ENCODE measurements at regions not wholly inside any gene's neighbourhood (a gene's known extent, or its start where the extent isn't known, plus 50 kb on each side); places are given as distances from the start of the nearest gene placed in this dataset.
"Not testable (repeated sequence)": the region's sequence is repeated elsewhere in the genome, so short reads cannot be mapped to it uniquely, and the experiment has no call there.

DNA sequence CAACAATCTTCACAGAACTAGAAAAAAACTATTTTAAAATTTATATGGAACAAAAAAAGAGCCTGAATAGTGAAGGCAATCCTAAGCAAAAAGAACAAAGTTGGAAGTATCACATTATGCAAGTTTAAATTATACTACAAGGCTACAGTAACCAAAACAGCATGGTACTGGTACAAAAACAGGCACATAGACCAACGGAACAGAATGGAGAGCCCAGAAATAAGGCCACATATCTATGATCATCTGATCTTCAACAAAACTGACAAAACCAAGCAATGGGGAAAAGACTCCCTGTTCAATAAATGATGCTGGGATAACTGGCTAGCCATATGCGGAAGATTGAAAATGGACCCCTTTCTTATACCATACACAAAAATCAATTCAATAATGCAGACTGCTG lies 74.4 kb upstream of the RTN4 start:
- H3K36me3 Mint-ChIP-seq; H3K4me3 ChIP-seq (replicated peaks in 1 of 3; ENCODE audit: low read depth in 2 of 3, low read length in 3 of 3); DNase-seq; H3K9me3 ChIP-seq (replicated peaks in 1 of 2; ENCODE audit: control insufficient read depth in 1 of 2, insufficient read depth in 1 of 2, low read length in 2 of 2); H3K4me2 ChIP-seq (replicated peaks; ENCODE audit: extremely low read depth, low read length, poor library complexity, severe bottlenecking); H3K79me2 ChIP-seq (ENCODE audit: insufficient read depth, low read length); H3K27ac Mint-ChIP-seq; H3K27me3 Mint-ChIP-seq (ENCODE audit: low read depth in 3 of 3); intact Hi-C loops (cut with micrococcal nuclease); H3K9me3 Mint-ChIP-seq; H3K27ac ChIP-seq (ENCODE audit: low read depth in 1 of 2, low read length in 2 of 2); H4K20me1 ChIP-seq (ENCODE audit: insufficient read depth, low read length); H3K36me3 ChIP-seq (replicated peaks in 1 of 2; ENCODE audit: control insufficient read depth in 1 of 2, insufficient read depth in 2 of 2, low read length in 2 of 2); H3K4me3 Mint-ChIP-seq; H3K27me3 ChIP-seq (ENCODE audit: control insufficient read depth in 2 of 2, insufficient read depth in 2 of 2, low read length in 2 of 2); H2AFZ ChIP-seq (ENCODE audit: insufficient read depth, low read depth, low read length, poor library complexity, severe bottlenecking); H3K9ac ChIP-seq (ENCODE audit: insufficient read depth, low read length, poor library complexity, severe bottlenecking): not testable (repeated sequence)
- WGBS (ENCODE audit: insufficient coverage) = no CpG with 5 or more reads among the region's 2 CpGs
- peaks cover 30 to 35% of the 10 kb centered on the region in 2 donors for H3K4me1 ChIP-seq (ENCODE audit: control insufficient read depth in 1 of 2, insufficient read depth in 2 of 2, low read length in 2 of 2)
- H3K4me1 Mint-ChIP-seq = peaks cover 33% of the 10 kb centered on the region

DNA sequence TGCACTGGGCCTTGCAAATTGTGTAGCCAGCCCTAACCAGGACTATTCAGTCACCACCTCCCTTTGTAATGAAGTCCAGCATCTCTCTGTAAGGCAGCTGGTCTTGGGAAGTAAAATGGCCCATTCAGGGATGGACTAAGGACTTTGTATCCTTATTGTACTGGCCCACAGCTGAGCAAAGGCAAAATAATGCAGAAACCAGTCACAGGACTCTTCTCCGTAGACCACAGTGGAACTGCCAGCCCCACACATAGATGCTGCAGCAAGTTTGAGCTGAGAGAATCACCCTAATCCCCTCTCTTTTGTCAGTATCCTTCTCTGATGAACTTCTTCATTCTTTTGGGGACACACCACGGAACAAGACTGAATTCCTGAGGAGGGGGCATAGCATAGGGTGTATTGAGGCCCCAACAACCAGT lies 73.6 kb upstream of the RTN4 start:
- Mint-ChIP-seq H3K27me3 (ENCODE audit: low read depth in 3 of 3) (peaks cover 0 to 3% (median 2%) of the 10 kb centered on the region in 3 donors), H3K27ac (peak overlapping the region in 1 of 7 donors; percentile 68), H3K36me3 (no peaks in the 10 kb centered on the region), H3K4me3 (no peak overlapping the region), H3K9me3 (peaks cover 0 to 3% (median 0%) of the 10 kb centered on the region in 7 donors), H3K4me1 (peaks cover 34% of the 10 kb centered on the region)
- Histone ChIP-seq H3K9ac (ENCODE audit: insufficient read depth, low read length, poor library complexity, severe bottlenecking) (no peak overlapping the region), H3K4me3 (replicated peaks in 1 of 3; ENCODE audit: low read depth in 2 of 3, low read length in 3 of 3) (no peak overlapping the region), H3K27ac (ENCODE audit: low read depth in 1 of 2, low read length in 2 of 2) (no peak overlapping the region), H3K4me2 (replicated peaks; ENCODE audit: extremely low read depth, low read length, poor library complexity, severe bottlenecking) (no peak overlapping the region), H3K9me3 (replicated peaks in 1 of 2; ENCODE audit: control insufficient read depth in 1 of 2, insufficient read depth in 1 of 2, low read length in 2 of 2) (no peaks in the 10 kb centered on the region), H3K4me1 (ENCODE audit: control insufficient read depth in 1 of 2, insufficient read depth in 2 of 2, low read length in 2 of 2) (peaks cover 31 to 36% of the 10 kb centered on the region in 2 donors), H3K36me3 (replicated peaks in 1 of 2; ENCODE audit: control insufficient read depth in 1 of 2, insufficient read depth in 2 of 2, low read length in 2 of 2) (no peaks in the 10 kb centered on the region), H4K20me1 (ENCODE audit: insufficient read depth, low read length) (no peaks in the 10 kb centered on the region), H3K79me2 (ENCODE audit: insufficient read depth, low read length) (no peaks in the 10 kb centered on the region), H3K27me3 (ENCODE audit: control insufficient read depth in 2 of 2, insufficient read depth in 2 of 2, low read length in 2 of 2) (no peaks in the 10 kb centered on the region), H2AFZ (ENCODE audit: insufficient read depth, low read depth, low read length, poor library complexity, severe bottlenecking) (no peak overlapping the region)
- intact Hi-C loops (cut with micrococcal nuclease) = no loop called here
- 100% methylated on average over 1 of the region's 2 CpGs for WGBS (ENCODE audit: insufficient coverage)
- TF ChIP-seq, protein P1, sequence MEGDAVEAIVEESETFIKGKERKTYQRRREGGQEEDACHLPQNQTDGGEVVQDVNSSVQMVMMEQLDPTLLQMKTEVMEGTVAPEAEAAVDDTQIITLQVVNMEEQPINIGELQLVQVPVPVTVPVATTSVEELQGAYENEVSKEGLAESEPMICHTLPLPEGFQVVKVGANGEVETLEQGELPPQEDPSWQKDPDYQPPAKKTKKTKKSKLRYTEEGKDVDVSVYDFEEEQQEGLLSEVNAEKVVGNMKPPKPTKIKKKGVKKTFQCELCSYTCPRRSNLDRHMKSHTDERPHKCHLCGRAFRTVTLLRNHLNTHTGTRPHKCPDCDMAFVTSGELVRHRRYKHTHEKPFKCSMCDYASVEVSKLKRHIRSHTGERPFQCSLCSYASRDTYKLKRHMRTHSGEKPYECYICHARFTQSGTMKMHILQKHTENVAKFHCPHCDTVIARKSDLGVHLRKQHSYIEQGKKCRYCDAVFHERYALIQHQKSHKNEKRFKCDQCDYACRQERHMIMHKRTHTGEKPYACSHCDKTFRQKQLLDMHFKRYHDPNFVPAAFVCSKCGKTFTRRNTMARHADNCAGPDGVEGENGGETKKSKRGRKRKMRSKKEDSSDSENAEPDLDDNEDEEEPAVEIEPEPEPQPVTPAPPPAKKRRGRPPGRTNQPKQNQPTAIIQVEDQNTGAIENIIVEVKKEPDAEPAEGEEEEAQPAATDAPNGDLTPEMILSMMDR (IDR thresholded peaks at IDR 0.05) = no peak
- no peak for DNase-seq
